Natural killer cell treated with Interleukin-12 subunit alpha and Interleukin-12 subunit beta and Interleukin-15 and Interleukin-18, amount 100 ng/mL, for 72 hours (primary cell): ENCODE measurements at regions not wholly inside any gene's neighbourhood (a gene's known extent, or its start where the extent isn't known, plus 50 kb on each side); places are given as distances from the start of the nearest gene placed in this dataset.

Experiments
- ATAC-seq, 2 donors: fragments of 150-1000 bp; cut with Tn5 transposase in 1 of 2; sonication (Bioruptor Pico), chemical (Tn5 transposase) in 1 of 2; 2 replicates each; pipeline ENCODE4 v1.10.0; 2021
- DNase-seq: peaks from one replicate; pipeline ENCODE4 v3.0.0; 2022; ENCODE audit warnings: low spot score
- H3K27ac Mint-ChIP-seq, 2 donors: 1 replicate in 1 of 2; 2 replicates in 1 of 2; pipeline ENCODE4 v1.8.0; 2022; ENCODE audit warnings: mixed read lengths in 2 of 2, mild to moderate bottlenecking in 1 of 2, moderate library complexity in 1 of 2
- H3K27me3 Mint-ChIP-seq, 2 donors: 1 replicate in 1 of 2; 2 replicates in 1 of 2; pipeline ENCODE4 v1.8.0; 2022; ENCODE audit warnings: mixed read lengths in 2 of 2
- H3K36me3 Mint-ChIP-seq: one replicate; pipeline ENCODE4 v1.8.0; 2022; ENCODE audit warnings: mixed read lengths
- H3K4me1 Mint-ChIP-seq, 2 donors: 1 replicate in 1 of 2; 2 replicates in 1 of 2; pipeline ENCODE4 v1.8.0; 2022; ENCODE audit warnings: low read depth in 2 of 2, mixed read lengths in 2 of 2, mild to moderate bottlenecking in 1 of 2
- H3K4me3 Mint-ChIP-seq: one replicate; pipeline ENCODE4 v1.8.0; 2022; ENCODE audit warnings: mixed read lengths
- H3K9me3 Mint-ChIP-seq: 2 replicates; pipeline ENCODE4 v1.8.0; 2022; ENCODE audit warnings: mixed read lengths

DNA sequence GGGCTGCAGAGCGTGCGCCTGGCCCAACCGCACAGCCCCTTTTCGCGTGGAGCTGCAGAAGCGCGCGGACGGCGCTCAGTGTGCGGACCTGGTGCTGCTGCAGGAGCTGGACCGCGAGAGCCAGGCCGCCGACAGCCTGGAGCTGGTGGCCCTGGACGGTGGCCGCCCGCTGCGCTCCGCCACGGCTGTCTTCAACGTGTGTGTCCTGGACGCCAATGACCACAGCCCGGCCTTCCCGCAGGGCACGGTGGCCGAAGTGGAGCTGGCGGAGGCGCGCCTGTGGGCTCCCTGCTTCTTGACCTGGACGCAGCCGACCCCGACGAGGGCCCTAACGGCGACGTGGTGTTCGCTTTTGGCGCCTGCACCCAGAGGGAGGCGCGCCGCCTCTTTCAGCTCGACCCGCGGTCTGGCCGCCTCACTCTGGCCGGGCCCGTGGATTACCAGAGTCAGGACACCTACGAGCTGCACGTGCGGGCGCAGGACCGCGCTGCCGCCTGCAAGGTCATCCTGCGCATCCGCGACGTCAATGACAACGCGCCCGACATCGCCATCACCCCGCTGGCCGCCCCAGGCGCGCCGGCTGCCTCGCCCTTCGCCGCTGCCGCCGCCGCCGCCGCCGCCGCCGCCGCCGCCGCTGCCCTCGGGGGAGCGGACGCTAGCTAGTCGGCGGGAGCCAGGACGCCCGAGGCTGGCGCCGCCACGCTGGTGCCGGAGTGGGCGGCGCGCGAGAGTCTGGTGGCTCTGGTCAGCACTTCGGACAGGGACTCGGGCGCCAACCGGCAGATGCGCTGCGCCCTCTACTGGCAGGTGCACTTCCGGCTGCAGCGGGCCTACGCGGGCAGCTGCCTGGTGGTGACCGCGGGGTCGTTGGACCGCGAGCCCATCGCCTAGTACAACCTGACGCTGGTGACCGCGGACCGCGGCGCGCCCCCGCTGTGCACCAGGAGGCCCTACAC, 172.2 kb downstream of the OLFM4 start:
- Mint-ChIP-seq H3K9me3 (peaks cover 3% of the 10 kb centered on the region), H3K4me3 (no peak overlapping the region), H3K27ac (no peak overlapping the region), H3K27me3 (peaks cover 16% of the 10 kb centered on the region in 2 donors), H3K4me1 (no peaks in the 10 kb centered on the region), H3K36me3 (no peaks in the 10 kb centered on the region)
- DNase-seq = no peak
- ATAC-seq = peak; percentile 31 to 57

DNA sequence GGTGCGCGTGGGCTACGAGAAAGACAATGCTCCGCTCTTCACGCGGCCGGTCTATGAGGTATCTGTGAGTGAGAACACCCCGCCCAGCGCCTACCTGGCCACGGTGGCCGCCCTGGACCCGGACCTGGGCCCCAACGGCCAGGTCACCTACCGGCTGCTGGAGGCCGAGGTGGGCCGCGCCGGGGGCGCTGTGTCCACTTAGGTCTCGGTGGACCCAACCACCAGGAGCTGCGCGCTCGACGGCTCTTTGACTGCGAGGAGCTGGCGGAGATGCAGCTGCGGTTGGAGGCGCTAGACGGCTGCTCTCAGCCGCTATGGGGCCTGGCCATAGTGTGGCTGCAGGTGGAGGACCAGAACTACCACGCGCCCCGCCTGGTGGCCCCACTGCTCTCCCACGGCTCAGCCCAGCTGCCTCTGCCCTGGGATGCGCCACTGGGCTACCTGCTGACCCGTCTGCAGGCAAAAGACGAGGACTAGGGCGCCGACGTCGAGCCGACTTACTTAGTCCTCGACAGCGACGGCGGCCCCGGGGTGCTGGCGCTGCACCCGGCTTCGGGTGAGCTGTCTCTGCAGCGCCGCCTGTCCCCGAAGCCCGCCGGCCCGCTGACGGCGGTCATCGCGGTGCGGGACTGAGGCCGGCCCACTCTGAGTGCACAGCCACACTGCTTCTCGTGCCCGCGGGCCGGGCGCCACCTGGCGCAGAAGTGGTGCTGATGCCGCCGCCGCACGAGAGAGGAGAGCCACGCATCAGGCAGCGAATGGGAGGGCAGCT, 173.0 kb downstream of the OLFM4 start:
- Mint-ChIP-seq H3K9me3 (peaks cover 3% of the 10 kb centered on the region), H3K27ac (no peak overlapping the region), H3K4me1 (no peaks in the 10 kb centered on the region), H3K4me3 (no peak overlapping the region), H3K36me3 (no peaks in the 10 kb centered on the region), H3K27me3 (peaks cover 16% of the 10 kb centered on the region in 2 donors)
- DNase-seq (no peak), ATAC-seq (peak in 1 of 2 donors; percentile 38)

DNA sequence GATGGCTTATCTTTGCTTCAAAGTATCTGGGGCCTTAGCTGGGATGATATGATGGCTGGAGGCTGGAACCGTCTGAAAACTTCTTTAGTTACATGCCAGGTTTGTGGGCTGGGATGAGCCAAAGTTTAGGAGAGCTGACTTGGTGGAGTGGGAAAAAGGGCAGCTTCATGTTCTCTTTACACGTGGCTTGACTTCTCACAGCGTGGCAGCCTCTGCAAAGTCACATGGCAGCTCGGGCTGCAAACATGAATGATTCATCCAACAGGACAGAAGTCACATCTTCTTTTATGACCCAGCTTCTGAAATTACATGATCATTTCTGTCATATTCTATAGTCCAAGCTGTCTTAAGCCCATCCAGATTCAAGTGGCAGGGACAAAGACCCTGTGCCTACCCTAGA, 176.0 kb downstream of the OLFM4 start:
- Mint-ChIP-seq H3K27me3 (peaks cover 12 to 16% of the 10 kb centered on the region in 2 donors), H3K36me3 (no peaks in the 10 kb centered on the region), H3K9me3 (peaks cover 7% of the 10 kb centered on the region), H3K4me1 (no peaks in the 10 kb centered on the region), H3K27ac (no peak overlapping the region), H3K4me3 (no peak overlapping the region)
- ATAC-seq (no peak), DNase-seq (no peak)

DNA sequence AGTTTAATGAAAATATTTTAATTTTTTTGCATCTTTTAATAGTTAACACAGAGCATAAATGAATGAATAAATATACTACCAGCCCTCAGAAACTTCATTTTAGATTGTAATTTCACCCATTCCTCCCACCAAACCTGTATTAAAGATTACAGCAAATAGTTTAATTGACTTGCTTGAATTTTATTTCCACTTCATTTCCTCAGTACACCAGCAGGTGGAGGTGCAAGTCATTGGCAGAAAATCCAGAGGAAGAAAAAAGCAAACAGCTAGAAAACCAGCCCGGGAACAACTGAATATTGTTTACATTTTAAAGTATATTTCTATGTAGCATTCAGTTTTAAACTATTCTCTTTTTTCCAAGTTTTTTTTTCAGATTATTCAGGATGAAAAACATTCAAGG, 177.8 kb downstream of the OLFM4 start:
- ATAC-seq (no peak), DNase-seq (no peak)
- H3K4me3 Mint-ChIP-seq = no peak overlapping the region
- H3K27ac Mint-ChIP-seq = no peak overlapping the region
- H3K27me3 Mint-ChIP-seq = peaks cover 11 to 15% of the 10 kb centered on the region in 2 donors
- H3K4me1 Mint-ChIP-seq = no peaks in the 10 kb centered on the region
- no peaks in the 10 kb centered on the region for H3K36me3 Mint-ChIP-seq
- H3K9me3 Mint-ChIP-seq = peaks cover 7% of the 10 kb centered on the region

DNA sequence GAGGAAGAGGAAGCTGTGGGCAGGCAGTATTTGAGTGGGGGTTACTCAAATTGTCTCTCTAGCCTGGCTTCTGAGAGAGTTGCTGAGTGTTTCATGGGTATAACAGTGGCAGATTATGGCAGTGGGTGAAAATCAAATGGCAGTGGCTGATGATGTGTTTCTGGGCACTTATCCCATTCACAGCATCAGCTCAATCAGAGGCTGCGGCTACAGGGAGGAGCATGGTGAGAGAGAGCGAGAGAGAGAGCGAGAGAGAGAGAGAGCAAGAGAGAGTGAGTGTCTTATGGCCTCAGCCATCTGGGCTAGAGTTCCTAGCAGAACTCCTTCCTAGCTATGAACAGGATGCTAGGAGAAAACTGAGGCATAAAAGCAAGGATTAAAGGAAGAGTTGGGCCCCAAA, 178.9 kb downstream of the OLFM4 start:
- no peak overlapping the region for H3K27ac Mint-ChIP-seq
- peaks cover 11 to 15% of the 10 kb centered on the region in 2 donors for H3K27me3 Mint-ChIP-seq
- DNase-seq (no peak), ATAC-seq (no peak)
- H3K4me1 Mint-ChIP-seq = no peaks in the 10 kb centered on the region
- no peaks in the 10 kb centered on the region for H3K36me3 Mint-ChIP-seq
- H3K4me3 Mint-ChIP-seq = no peak overlapping the region
- peaks cover 7% of the 10 kb centered on the region for H3K9me3 Mint-ChIP-seq

DNA sequence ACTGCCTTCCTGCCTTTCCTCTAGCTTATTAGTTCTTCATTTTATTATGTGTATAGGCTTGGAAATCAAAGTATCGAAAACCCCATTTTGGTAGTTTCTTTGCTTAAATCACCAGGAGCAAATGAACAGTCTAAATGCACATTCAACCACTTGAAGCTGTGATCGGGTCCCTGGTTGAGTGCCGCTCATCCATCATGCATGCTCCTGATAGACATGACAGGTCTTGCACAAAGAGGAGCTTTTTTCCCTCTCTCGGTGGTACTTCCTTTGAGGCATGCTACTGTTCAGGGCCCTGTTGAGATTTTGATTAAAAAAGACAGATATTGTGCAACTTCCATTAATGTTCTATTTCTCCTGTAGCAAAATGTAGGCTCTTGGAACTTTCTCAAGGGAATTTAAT, 185.8 kb downstream of the OLFM4 start:
- Mint-ChIP-seq H3K27ac (no peak overlapping the region), H3K36me3 (no peaks in the 10 kb centered on the region), H3K4me3 (no peak overlapping the region), H3K27me3 (no peaks in the 10 kb centered on the region), H3K4me1 (no peaks in the 10 kb centered on the region), H3K9me3 (no peaks in the 10 kb centered on the region)
- ATAC-seq (no peak), DNase-seq (no peak)

DNA sequence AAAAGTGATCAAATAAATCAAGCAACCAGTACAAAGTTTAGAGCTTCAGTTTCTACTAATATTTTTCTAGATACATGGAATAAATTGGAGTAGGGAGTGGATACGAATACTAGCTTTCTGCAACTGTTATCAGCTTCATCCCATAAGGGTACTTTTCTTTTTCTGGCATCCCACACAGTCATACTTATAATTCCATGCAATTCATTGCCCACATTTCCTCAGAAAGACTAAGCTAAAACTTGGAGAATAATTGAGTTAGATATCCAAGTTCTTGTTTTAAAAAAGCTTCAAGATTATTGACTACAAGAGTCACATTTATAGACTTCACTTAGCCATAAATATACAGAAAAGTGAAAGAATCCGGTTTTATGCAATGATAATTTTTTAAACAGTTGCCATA, 186.9 kb downstream of the OLFM4 start:
- Mint-ChIP-seq H3K9me3 (no peaks in the 10 kb centered on the region), H3K4me1 (no peaks in the 10 kb centered on the region), H3K27me3 (no peaks in the 10 kb centered on the region), H3K27ac (no peak overlapping the region), H3K4me3 (no peak overlapping the region), H3K36me3 (no peaks in the 10 kb centered on the region)
- no peak for ATAC-seq
- DNase-seq = no peak

DNA sequence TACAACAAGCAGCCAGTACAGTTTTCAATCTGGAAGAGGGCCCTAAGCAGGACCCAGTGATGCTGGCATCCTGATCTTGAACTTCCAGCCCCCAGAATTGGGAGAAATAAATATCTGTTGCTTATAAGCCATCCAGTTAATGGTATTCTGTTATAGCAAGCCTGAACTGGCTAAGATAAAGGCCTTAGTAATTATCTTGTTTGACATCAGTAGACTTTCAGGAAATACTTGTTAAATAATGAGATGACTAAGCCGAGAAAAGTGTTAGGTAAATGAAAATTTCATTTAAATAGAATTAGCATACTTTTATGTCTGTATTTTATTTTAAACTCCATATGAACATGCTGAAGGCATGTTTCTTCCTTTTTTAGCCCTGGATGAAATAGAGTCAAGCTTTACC, 188.2 kb downstream of the OLFM4 start:
- Mint-ChIP-seq H3K36me3 (no peaks in the 10 kb centered on the region), H3K4me3 (no peak overlapping the region), H3K4me1 (no peaks in the 10 kb centered on the region), H3K27ac (no peak overlapping the region), H3K9me3 (no peaks in the 10 kb centered on the region), H3K27me3 (peaks cover 0 to 4% of the 10 kb centered on the region in 2 donors)
- ATAC-seq (no peak), DNase-seq (no peak)

DNA sequence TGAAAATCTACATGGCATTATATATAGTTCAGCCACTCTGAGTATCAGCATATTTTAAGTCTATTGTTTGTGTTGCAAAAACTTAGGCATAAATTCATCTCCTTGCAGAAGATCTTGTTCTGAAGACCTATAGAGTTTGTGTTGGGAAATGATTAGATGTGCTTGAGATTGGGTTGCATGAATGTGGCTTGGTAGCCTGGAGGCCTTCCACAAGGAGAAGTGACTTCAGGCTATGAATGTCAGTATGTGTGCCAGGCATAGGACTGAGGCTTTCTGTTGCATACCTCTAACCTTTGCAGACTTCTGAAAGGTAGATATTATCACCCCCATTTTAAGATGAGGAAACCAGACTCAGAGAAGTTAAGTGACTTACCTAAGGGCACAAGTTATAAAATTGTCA, 188.6 kb downstream of the OLFM4 start:
- H3K4me1 Mint-ChIP-seq = no peaks in the 10 kb centered on the region

DNA sequence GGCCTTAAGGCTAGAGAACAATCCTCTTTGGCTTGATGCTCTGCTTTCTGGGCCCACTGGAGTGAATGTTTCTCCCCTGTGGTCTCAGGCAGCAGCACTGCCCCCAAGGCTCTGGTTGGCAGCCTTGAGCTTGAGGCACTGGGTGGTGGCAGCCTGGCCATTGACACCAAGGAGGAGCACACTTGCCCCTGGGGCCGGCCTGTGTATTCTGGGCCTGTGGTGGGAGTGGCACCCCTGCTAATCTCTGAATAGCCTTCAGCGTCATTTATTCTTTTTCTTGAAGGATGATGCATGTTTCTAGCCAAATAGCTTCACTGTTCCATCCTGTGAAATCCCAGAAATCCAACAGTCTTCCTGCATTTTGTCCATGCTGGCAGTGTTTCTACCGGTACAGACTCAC, 191.4 kb downstream of the OLFM4 start:
- H3K4me1 Mint-ChIP-seq = no peaks in the 10 kb centered on the region
- peaks cover 4% of the 10 kb centered on the region for H3K9me3 Mint-ChIP-seq
- peaks cover 0 to 4% of the 10 kb centered on the region in 2 donors for H3K27me3 Mint-ChIP-seq
- no peaks in the 10 kb centered on the region for H3K36me3 Mint-ChIP-seq
- DNase-seq (no peak), ATAC-seq (no peak)
- no peak overlapping the region for H3K4me3 Mint-ChIP-seq
- H3K27ac Mint-ChIP-seq = no peak overlapping the region

More for the DNA sequence above, 188.6 kb downstream of the OLFM4 start:
- no peak for ATAC-seq
- Mint-ChIP-seq H3K4me3 (no peak overlapping the region), H3K27ac (no peak overlapping the region), H3K9me3 (peaks cover 3% of the 10 kb centered on the region), H3K27me3 (peaks cover 0 to 4% of the 10 kb centered on the region in 2 donors), H3K36me3 (no peaks in the 10 kb centered on the region)
- DNase-seq = no peak

DNA sequence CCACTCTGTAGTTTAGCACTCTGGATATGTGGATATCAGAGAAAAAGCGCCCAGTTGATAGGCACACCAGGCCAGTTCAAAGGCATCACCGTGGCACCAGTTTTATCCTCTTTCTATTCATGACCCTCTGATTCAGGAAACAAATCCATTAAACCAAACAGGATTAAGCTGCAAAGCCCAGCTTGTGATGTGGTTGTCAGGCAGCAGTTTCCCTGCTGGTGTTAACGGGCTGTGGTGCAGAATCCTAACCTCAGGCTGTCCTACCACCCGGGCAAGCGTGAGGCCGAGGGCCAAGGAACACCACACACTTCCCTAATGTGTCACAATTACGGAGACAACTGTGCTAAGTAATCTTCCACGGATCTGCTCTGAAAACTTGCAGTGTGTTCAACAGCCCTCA, 209.1 kb downstream of the OLFM4 start:
- H3K27ac Mint-ChIP-seq = no peak overlapping the region
- no peaks in the 10 kb centered on the region for H3K4me1 Mint-ChIP-seq
- H3K4me3 Mint-ChIP-seq = no peak overlapping the region
- no peaks in the 10 kb centered on the region for H3K27me3 Mint-ChIP-seq
- DNase-seq (no peak), ATAC-seq (no peak)
- no peaks in the 10 kb centered on the region for H3K9me3 Mint-ChIP-seq
- no peaks in the 10 kb centered on the region for H3K36me3 Mint-ChIP-seq

DNA sequence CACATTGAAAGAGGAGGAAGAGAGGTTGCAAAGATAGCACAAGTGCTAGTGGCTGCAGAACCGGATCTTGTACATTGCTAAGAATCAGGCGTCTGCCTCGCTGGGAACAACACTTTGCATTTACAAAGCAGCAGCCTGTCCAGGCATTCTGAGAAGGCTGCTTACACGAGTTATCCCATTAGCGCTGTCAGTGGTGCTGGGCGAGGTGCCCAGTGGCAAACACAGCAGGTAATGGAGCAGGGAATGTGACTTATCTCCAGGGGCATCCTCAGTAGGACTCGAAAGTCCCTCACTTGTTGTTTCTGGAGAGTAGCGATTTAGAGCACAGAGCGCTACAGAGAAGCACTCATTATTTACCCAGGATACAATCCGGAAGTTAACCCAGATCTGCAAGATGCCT, 209.6 kb downstream of the OLFM4 start:
- DNase-seq (no peak), ATAC-seq (no peak)
- Mint-ChIP-seq H3K4me1 (no peaks in the 10 kb centered on the region), H3K9me3 (no peaks in the 10 kb centered on the region), H3K36me3 (no peaks in the 10 kb centered on the region), H3K4me3 (no peak overlapping the region), H3K27ac (no peak overlapping the region), H3K27me3 (no peaks in the 10 kb centered on the region)

DNA sequence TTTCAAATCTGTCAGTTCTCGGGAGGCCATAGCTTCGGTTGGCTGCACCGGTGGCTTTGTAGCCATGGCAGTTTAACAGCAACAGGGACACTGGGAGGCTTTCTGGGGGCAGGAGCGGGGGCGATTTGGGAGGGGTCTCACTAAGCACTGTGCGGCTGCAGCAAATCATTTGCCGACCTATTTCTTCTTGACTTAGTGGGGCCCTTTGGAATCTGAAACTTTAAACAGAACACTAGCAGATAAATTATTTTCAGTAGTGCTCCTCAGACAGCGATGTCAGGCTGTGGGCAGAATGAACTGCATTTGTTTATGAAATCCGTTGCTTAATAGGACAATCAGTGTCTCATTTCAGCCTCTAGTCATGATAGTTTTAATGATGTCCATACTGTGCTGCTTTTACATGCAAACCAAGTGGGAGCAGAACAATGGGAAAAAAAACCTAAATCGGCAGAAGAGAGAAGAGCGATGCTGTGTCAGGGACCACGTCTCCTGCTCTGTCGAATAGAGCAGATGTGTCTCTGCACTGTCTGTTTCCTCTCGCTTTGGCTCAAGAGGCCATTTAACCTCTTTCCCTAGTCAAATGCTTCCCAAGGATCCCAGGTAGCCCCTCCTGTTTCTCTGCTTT, 211.9 kb downstream of the OLFM4 start:
- no peaks in the 10 kb centered on the region for H3K36me3 Mint-ChIP-seq
- no peaks in the 10 kb centered on the region for H3K27me3 Mint-ChIP-seq
- ATAC-seq = no peak
- DNase-seq = no peak
- H3K9me3 Mint-ChIP-seq = no peaks in the 10 kb centered on the region
- H3K27ac Mint-ChIP-seq = no peak overlapping the region
- no peak overlapping the region for H3K4me3 Mint-ChIP-seq
- H3K4me1 Mint-ChIP-seq = no peaks in the 10 kb centered on the region

DNA sequence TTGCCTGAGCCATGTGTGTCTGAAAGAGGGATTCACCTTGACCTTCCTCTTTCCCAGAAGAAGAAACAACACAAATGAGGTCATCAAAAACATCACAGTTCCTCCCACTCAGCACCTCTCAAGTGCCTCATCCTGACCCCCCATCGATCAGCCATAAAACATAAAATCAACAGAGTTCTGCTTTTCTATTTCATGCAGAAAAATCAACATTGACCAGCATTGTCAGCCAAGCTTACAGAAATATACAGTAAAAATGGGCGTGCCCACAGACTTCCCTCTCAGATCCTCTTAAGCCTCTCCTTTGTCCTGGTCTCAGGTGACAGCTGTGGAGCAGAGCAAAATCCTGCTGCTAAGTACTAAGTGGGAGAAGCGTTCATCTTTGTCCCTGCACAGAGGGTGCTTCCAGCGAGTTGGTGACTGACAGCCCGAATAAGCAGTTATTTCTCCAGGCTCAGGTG, 213.3 kb downstream of the OLFM4 start:
- no peaks in the 10 kb centered on the region for H3K36me3 Mint-ChIP-seq
- H3K4me1 Mint-ChIP-seq = no peaks in the 10 kb centered on the region
- H3K27me3 Mint-ChIP-seq = no peaks in the 10 kb centered on the region
- no peaks in the 10 kb centered on the region for H3K9me3 Mint-ChIP-seq
- H3K4me3 Mint-ChIP-seq = no peak overlapping the region
- no peak overlapping the region for H3K27ac Mint-ChIP-seq
- no peak for ATAC-seq
- DNase-seq = no peak
